Cardiac muscle cell (in vitro differentiated cells and primary cell): ENCODE measurements at regions not wholly inside any gene's neighbourhood (a gene's known extent, or its start where the extent isn't known, plus 50 kb on each side); places are given as distances from the start of the nearest gene placed in this dataset.

Experiments used
- DNase-seq, 2 donors: peaks; one replicate each; pipeline versions ENCODE4 v3.0.0 to v3.0.0-alpha.2; 2010 to 2017; ENCODE audit warnings: low read depth in 1 of 2, low spot score in 1 of 2
- H3K27ac ChIP-seq: fragments of 200-600 bp; sonication (generic); 2 replicates; pipeline ENCODE4 v1.5.1; 2016
- H3K27me3 ChIP-seq: fragments of 200-600 bp; sonication (generic); 2 replicates; pipeline ENCODE4 v1.6.0; 2016; ENCODE audit warnings: control low read depth
- H3K36me3 ChIP-seq: fragments of 200-600 bp; sonication (generic); 2 replicates; pipeline ENCODE4 v1.5.1; 2016; ENCODE audit warnings: control low read depth
- H3K4me1 ChIP-seq: fragments of 200-600 bp; sonication (generic); 2 replicates; pipeline ENCODE4 v1.8.1; 2017; ENCODE audit warnings: low read depth, mild to moderate bottlenecking, mixed run types
- H3K4me3 ChIP-seq: fragments of 200-600 bp; sonication (generic); 2 replicates; pipeline ENCODE4 v1.5.1; 2016; ENCODE audit warnings: mild to moderate bottlenecking
- H3K9me3 ChIP-seq: fragments of 200-600 bp; sonication (generic); 2 replicates; pipeline ENCODE4 v1.5.1; 2017; ENCODE audit warnings: low read depth, mild to moderate bottlenecking, control low read depth
- CTCF ChIP-seq: IDR thresholded peaks from 2 replicates; pipeline ENCODE4 v1.5.1; 2012; ENCODE audit warnings: low read depth, mild to moderate bottlenecking, low read length

DNA sequence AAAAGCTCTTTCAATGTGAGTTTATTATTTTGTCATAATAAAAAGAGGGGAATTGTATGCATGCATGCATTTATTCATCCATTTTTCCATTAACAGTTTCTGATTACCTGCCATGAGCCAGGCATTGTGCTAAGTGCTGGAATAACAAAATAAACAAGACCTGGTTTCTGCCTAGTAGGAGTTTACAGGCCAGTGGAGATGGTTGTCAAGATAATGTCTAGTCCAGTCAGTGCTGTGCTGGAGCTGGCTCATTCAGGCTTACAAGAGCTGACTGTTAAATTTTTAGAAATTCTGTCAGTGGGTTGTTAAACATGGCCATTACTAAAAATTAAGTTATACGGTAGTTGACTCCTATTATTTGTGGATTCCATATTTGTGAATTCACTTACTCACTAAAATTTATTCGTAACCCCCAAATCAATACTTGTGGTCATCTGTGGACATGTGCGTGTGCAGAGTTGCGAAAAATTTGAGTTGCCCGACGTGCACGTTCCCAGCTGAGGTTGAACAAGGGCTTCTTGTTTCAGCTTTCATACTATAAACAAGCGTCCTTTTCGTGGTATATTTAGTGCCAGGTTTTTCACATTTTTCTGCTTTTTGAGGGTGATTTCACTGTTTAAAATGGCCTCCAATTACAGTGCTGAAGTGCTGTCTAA is 172.3 kb upstream of the RPS6KA3 start:
- H3K4me1 ChIP-seq: no peaks in the 10 kb centered on the region
- H3K27me3 ChIP-seq: no peaks in the 10 kb centered on the region
- no peak overlapping the region for H3K4me3 ChIP-seq
- no peaks in the 10 kb centered on the region for H3K36me3 ChIP-seq
- H3K9me3 ChIP-seq: no peaks in the 10 kb centered on the region
- no peak overlapping the region for H3K27ac ChIP-seq
- TF ChIP-seq CTCF: no peak
- DNase-seq: no peak

DNA sequence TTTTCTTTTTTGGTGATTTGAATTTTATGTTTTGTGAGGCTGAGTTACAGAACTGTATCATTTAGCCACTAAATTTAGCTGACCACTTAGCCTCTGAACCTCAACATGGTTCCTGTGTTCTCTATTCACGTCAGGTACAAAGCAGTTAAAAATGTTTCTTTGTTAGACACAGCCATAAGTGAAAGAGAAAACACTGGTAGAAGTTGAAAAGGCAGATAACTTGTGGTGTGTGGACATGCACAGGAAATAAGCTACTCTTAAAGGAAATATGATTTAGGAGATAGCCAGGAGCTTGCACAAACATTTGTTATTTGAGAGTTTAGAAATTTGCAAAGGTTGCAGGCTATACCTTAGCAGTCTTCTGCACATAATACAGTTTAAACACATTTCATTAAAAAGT is 171.0 kb upstream of the RPS6KA3 start:
- no peak overlapping the region for H3K27ac ChIP-seq
- H3K36me3 ChIP-seq: no peaks in the 10 kb centered on the region
- no peaks in the 10 kb centered on the region for H3K9me3 ChIP-seq
- no peak overlapping the region for H3K4me3 ChIP-seq
- DNase-seq: peak in 1 of 2 donors; percentile 28
- no peak for TF ChIP-seq CTCF
- H3K4me1 ChIP-seq: no peaks in the 10 kb centered on the region
- no peaks in the 10 kb centered on the region for H3K27me3 ChIP-seq

- no peaks in the 10 kb centered on the region for H3K27me3 ChIP-seq
- DNase-seq: no peak
- H3K9me3 ChIP-seq: no peaks in the 10 kb centered on the region
- no peak overlapping the region for H3K4me3 ChIP-seq
- no peak overlapping the region for H3K27ac ChIP-seq
- H3K36me3 ChIP-seq: no peaks in the 10 kb centered on the region
- no peaks in the 10 kb centered on the region for H3K4me1 ChIP-seq
- no peak for TF ChIP-seq CTCF
These were observed 169.2 kb upstream of the RPS6KA3 start for GRCh38 chrX:20435913-20436312.

- H3K9me3 ChIP-seq: no peaks in the 10 kb centered on the region
- no peak for TF ChIP-seq CTCF
- H3K27ac ChIP-seq: no peak overlapping the region
- no peaks in the 10 kb centered on the region for H3K36me3 ChIP-seq
- no peaks in the 10 kb centered on the region for H3K4me1 ChIP-seq
- H3K4me3 ChIP-seq: no peak overlapping the region
- no peak for DNase-seq
- H3K27me3 ChIP-seq: no peaks in the 10 kb centered on the region
These were observed 168.3 kb upstream of the RPS6KA3 start for GRCh38 chrX:20434986-20435385.

GRCh38 chrX:20433388-20433775 is 166.7 kb upstream of the RPS6KA3 start:
- H3K36me3 ChIP-seq: no peaks in the 10 kb centered on the region
- no peak overlapping the region for H3K4me3 ChIP-seq
- no peaks in the 10 kb centered on the region for H3K9me3 ChIP-seq
- no peak for DNase-seq
- H3K27ac ChIP-seq: no peak overlapping the region
- no peaks in the 10 kb centered on the region for H3K27me3 ChIP-seq
- no peak for TF ChIP-seq CTCF
- H3K4me1 ChIP-seq: no peaks in the 10 kb centered on the region
